ENCODE measurements at regions not wholly inside any gene's neighbourhood (a gene's known extent, or its start where the extent isn't known, plus 50 kb on each side); places are given as distances from the start of the nearest gene placed in this dataset.

GRCh38 chr20:22387452-22387851 lies 196.9 kb downstream of the FOXA2 start:
- no peak overlapping the region for H3K4me3 ChIP-seq (replicated peaks in 1 of 3; ENCODE audit: low read depth in 2 of 3, low read length in 3 of 3)
- H3K79me2 ChIP-seq (ENCODE audit: insufficient read depth, low read length), result no peaks in the 10 kb centered on the region
- Mint-ChIP-seq H3K36me3 (no peaks in the 10 kb centered on the region), H3K27me3 (ENCODE audit: low read depth in 3 of 3) (peaks cover 1 to 2% (median 1%) of the 10 kb centered on the region in 3 donors), H3K9me3 (peaks cover 0 to 2% (median 0%) of the 10 kb centered on the region in 7 donors), H3K27ac (no peak overlapping the region), H3K4me1 (peaks cover 8% of the 10 kb centered on the region), H3K4me3 (no peak overlapping the region)
- no peak overlapping the region for H2AFZ ChIP-seq (ENCODE audit: insufficient read depth, low read depth, low read length, poor library complexity, severe bottlenecking)
- intact Hi-C loops (cut with micrococcal nuclease), result no loop called here
- no peaks in the 10 kb centered on the region for H3K27me3 ChIP-seq (ENCODE audit: control insufficient read depth in 2 of 2, insufficient read depth in 2 of 2, low read length in 2 of 2)
- no peak for TF ChIP-seq CTCF (IDR thresholded peaks at IDR 0.05)
- H3K9me3 ChIP-seq (replicated peaks in 1 of 2; ENCODE audit: control insufficient read depth in 1 of 2, insufficient read depth in 1 of 2, low read length in 2 of 2), result no peaks in the 10 kb centered on the region
- peaks cover 3 to 6% of the 10 kb centered on the region in 2 donors for H3K4me1 ChIP-seq (ENCODE audit: control insufficient read depth in 1 of 2, insufficient read depth in 2 of 2, low read length in 2 of 2)
- no peak overlapping the region for H3K9ac ChIP-seq (ENCODE audit: insufficient read depth, low read length, poor library complexity, severe bottlenecking)
- WGBS (ENCODE audit: insufficient coverage), result 38% methylated on average over 1 of the region's 1 CpG
- H3K36me3 ChIP-seq (replicated peaks in 1 of 2; ENCODE audit: control insufficient read depth in 1 of 2, insufficient read depth in 2 of 2, low read length in 2 of 2), result no peaks in the 10 kb centered on the region
- no peak overlapping the region for H3K4me2 ChIP-seq (replicated peaks; ENCODE audit: extremely low read depth, low read length, poor library complexity, severe bottlenecking)
- DNase-seq, result no peak
- no peaks in the 10 kb centered on the region for H4K20me1 ChIP-seq (ENCODE audit: insufficient read depth, low read length)
- H3K27ac ChIP-seq (ENCODE audit: low read depth in 1 of 2, low read length in 2 of 2), result no peak overlapping the region

- Mint-ChIP-seq H3K27me3 (ENCODE audit: low read depth in 3 of 3) (peaks cover 1 to 4% (median 1%) of the 10 kb centered on the region in 3 donors), H3K4me1 (peaks cover 8% of the 10 kb centered on the region), H3K4me3 (no peak overlapping the region), H3K9me3 (peaks cover 0 to 2% (median 0%) of the 10 kb centered on the region in 7 donors), H3K36me3 (no peaks in the 10 kb centered on the region), H3K27ac (no peak overlapping the region)
- H3K9me3 ChIP-seq (replicated peaks in 1 of 2; ENCODE audit: control insufficient read depth in 1 of 2, insufficient read depth in 1 of 2, low read length in 2 of 2), result no peaks in the 10 kb centered on the region
- WGBS (ENCODE audit: insufficient coverage), result 100% methylated on average over 1 of the region's 3 CpGs
- H3K36me3 ChIP-seq (replicated peaks in 1 of 2; ENCODE audit: control insufficient read depth in 1 of 2, insufficient read depth in 2 of 2, low read length in 2 of 2), result no peaks in the 10 kb centered on the region
- TF ChIP-seq CTCF (IDR thresholded peaks at IDR 0.05), result no peak
- H3K27me3 ChIP-seq (ENCODE audit: control insufficient read depth in 2 of 2, insufficient read depth in 2 of 2, low read length in 2 of 2), result no peaks in the 10 kb centered on the region
- no peak overlapping the region for H3K27ac ChIP-seq (ENCODE audit: low read depth in 1 of 2, low read length in 2 of 2)
- DNase-seq, result no peak
- H3K4me1 ChIP-seq (ENCODE audit: control insufficient read depth in 1 of 2, insufficient read depth in 2 of 2, low read length in 2 of 2), result peaks cover 3 to 6% of the 10 kb centered on the region in 2 donors
- no peak overlapping the region for H3K9ac ChIP-seq (ENCODE audit: insufficient read depth, low read length, poor library complexity, severe bottlenecking)
- intact Hi-C loops (cut with micrococcal nuclease), result no loop called here
- H3K4me2 ChIP-seq (replicated peaks; ENCODE audit: extremely low read depth, low read length, poor library complexity, severe bottlenecking), result no peak overlapping the region
- H3K4me3 ChIP-seq (replicated peaks in 1 of 3; ENCODE audit: low read depth in 2 of 3, low read length in 3 of 3), result no peak overlapping the region
- H4K20me1 ChIP-seq (ENCODE audit: insufficient read depth, low read length), result no peaks in the 10 kb centered on the region
- H2AFZ ChIP-seq (ENCODE audit: insufficient read depth, low read depth, low read length, poor library complexity, severe bottlenecking), result no peak overlapping the region
- H3K79me2 ChIP-seq (ENCODE audit: insufficient read depth, low read length), result no peaks in the 10 kb centered on the region
Observed at GRCh38 chr20:22386306-22386623, 198.1 kb downstream of the FOXA2 start.

All from CD14-positive monocyte (primary cell).